Activated CD4-positive, alpha-beta T cell treated with anti-CD3 and anti-CD28 coated beads for 48 hours (primary cell): ENCODE measurements at regions not wholly inside any gene's neighbourhood (a gene's known extent, or its start where the extent isn't known, plus 50 kb on each side); places are given as distances from the start of the nearest gene placed in this dataset.
"Not testable (repeated sequence)": the region's sequence is repeated elsewhere in the genome, so short reads cannot be mapped to it uniquely, and the experiment has no call there.

Experiments
- DNase-seq: peaks from one replicate; pipeline ENCODE4 v3.0.0-alpha.2; 2020

- DNase-seq: no peak
These were observed 696.9 kb upstream of the ANKRD30A start for GRCh38 chr10:36428507-36428906.

GRCh38 chr10:36425131-36425797, 700.1 kb upstream of the ANKRD30A start:
- DNase-seq: no peak

- DNase-seq: no peak
These were observed 700.9 kb upstream of the ANKRD30A start for GRCh38 chr10:36424502-36424901.

- no peak for DNase-seq
These were observed 701.6 kb upstream of the ANKRD30A start for GRCh38 chr10:36423821-36424248.

GRCh38 chr10:36421992-36422391, 703.4 kb upstream of the ANKRD30A start:
- DNase-seq: no peak

- no peak for DNase-seq
These were observed 708.9 kb upstream of the ANKRD30A start for GRCh38 chr10:36416513-36416912.

- DNase-seq: no peak
These were observed 712.5 kb upstream of the ANKRD30A start for GRCh38 chr10:36412942-36413341.

- not testable (repeated sequence) for DNase-seq
These were observed 725.2 kb upstream of the ANKRD30A start for GRCh38 chr10:36400238-36400637.

- no peak for DNase-seq
These were observed 731.6 kb upstream of the ANKRD30A start for GRCh38 chr10:36393801-36394200.

GRCh38 chr10:36391405-36391804, 734.0 kb upstream of the ANKRD30A start:
- no peak for DNase-seq

- DNase-seq: no peak
These were observed 735.2 kb upstream of the ANKRD30A start for GRCh38 chr10:36390221-36390620.

- no peak for DNase-seq
These were observed 737.2 kb upstream of the ANKRD30A start for GRCh38 chr10:36388166-36388565.

- no peak for DNase-seq
These were observed 739.7 kb upstream of the ANKRD30A start for GRCh38 chr10:36385693-36386092.

GRCh38 chr10:36383349-36383748, 741.3 kb upstream of the FZD8 start:
- DNase-seq: no peak

- DNase-seq: no peak
These were observed 739.7 kb upstream of the FZD8 start for GRCh38 chr10:36381748-36382147.

- no peak for DNase-seq
These were observed 738.4 kb upstream of the FZD8 start for GRCh38 chr10:36380538-36380937.

- no peak for DNase-seq
These were observed 733.0 kb upstream of the FZD8 start for GRCh38 chr10:36375107-36375506.

GRCh38 chr10:36373424-36374096, 731.5 kb upstream of the FZD8 start:
- no peak for DNase-seq

GRCh38 chr10:36367362-36367761, 725.3 kb upstream of the FZD8 start:
- DNase-seq: no peak

GRCh38 chr10:36366843-36367242, 724.7 kb upstream of the FZD8 start:
- DNase-seq: no peak

- DNase-seq: no peak
These were observed 724.0 kb upstream of the FZD8 start for GRCh38 chr10:36366065-36366464.

GRCh38 chr10:36362257-36362656, 720.2 kb upstream of the FZD8 start:
- no peak for DNase-seq

- DNase-seq: no peak
These were observed 716.6 kb upstream of the FZD8 start for GRCh38 chr10:36358736-36359135.

- no peak for DNase-seq
These were observed 712.5 kb upstream of the FZD8 start for GRCh38 chr10:36354633-36355032.

- no peak for DNase-seq
These were observed 709.1 kb upstream of the FZD8 start for GRCh38 chr10:36351159-36351558.
